ENCODE measurements at regions not wholly inside any gene's neighbourhood (a gene's known extent, or its start where the extent isn't known, plus 50 kb on each side); places are given as distances from the start of the nearest gene placed in this dataset.
"Not testable (repeated sequence)": the region's sequence is repeated elsewhere in the genome, so short reads cannot be mapped to it uniquely, and the experiment has no call there.

DNA sequence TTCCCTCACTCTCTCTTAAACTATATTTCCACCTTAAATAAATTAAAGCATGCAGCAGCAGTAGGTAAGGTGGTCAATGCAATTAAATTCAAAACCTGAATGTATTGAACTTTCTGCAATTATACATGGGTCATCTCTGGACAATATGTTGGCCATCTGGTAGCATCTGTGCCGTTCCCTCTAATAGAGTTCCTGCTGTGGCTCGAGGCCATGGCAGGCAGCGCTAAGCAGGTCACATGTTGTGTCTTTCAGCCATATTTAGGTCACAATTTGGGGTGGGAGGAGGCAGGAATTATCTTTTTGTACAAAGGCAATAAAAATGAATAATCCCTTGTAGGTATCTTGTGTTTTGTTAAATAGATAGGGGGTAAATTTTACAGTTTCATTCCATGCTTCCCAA lies 676.2 kb downstream of the ZEB2 start:
- Mint-ChIP-seq H3K36me3 (ENCODE audit: low read depth) (no peaks in the 10 kb centered on the region), H3K27ac (no peak overlapping the region), H3K9me3 (peaks cover 2% of the 10 kb centered on the region), H3K4me1 (peaks cover 17% of the 10 kb centered on the region), H3K27me3 (ENCODE audit: low read depth) (no peaks in the 10 kb centered on the region), H3K4me3 (no peak overlapping the region)
- TF ChIP-seq, protein P1, sequence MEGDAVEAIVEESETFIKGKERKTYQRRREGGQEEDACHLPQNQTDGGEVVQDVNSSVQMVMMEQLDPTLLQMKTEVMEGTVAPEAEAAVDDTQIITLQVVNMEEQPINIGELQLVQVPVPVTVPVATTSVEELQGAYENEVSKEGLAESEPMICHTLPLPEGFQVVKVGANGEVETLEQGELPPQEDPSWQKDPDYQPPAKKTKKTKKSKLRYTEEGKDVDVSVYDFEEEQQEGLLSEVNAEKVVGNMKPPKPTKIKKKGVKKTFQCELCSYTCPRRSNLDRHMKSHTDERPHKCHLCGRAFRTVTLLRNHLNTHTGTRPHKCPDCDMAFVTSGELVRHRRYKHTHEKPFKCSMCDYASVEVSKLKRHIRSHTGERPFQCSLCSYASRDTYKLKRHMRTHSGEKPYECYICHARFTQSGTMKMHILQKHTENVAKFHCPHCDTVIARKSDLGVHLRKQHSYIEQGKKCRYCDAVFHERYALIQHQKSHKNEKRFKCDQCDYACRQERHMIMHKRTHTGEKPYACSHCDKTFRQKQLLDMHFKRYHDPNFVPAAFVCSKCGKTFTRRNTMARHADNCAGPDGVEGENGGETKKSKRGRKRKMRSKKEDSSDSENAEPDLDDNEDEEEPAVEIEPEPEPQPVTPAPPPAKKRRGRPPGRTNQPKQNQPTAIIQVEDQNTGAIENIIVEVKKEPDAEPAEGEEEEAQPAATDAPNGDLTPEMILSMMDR (IDR thresholded peaks at IDR 0.05; ENCODE audit: unreplicated experiment in 3 of 3) = no peak

DNA sequence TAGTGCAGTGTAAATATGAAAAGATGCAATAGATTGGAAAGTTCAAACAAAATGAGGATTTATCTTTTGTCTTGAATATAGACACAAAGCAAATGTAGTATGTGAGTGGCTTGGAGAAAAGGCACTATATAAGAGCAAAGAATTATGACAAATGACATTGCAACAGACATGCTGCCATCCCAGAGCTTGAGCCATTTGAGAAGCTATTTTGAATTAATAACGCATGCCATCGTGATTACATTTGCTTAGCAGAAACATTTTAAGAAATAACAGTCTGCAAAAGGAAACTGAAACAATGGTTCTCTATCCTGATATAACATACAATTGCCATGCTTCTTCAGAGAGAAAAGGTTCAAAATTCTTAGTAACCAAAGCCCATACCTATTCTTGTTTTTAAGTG lies 677.1 kb downstream of the ZEB2 start:
- Mint-ChIP-seq H3K36me3 (ENCODE audit: low read depth) (no peaks in the 10 kb centered on the region), H3K27me3 (ENCODE audit: low read depth) (no peaks in the 10 kb centered on the region), H3K4me3 (no peak overlapping the region), H3K9me3 (peaks cover 2% of the 10 kb centered on the region), H3K4me1 (peaks cover 17% of the 10 kb centered on the region), H3K27ac (no peak overlapping the region)
- TF ChIP-seq, protein P1 (IDR thresholded peaks at IDR 0.05; ENCODE audit: unreplicated experiment in 3 of 3) = no peak

DNA sequence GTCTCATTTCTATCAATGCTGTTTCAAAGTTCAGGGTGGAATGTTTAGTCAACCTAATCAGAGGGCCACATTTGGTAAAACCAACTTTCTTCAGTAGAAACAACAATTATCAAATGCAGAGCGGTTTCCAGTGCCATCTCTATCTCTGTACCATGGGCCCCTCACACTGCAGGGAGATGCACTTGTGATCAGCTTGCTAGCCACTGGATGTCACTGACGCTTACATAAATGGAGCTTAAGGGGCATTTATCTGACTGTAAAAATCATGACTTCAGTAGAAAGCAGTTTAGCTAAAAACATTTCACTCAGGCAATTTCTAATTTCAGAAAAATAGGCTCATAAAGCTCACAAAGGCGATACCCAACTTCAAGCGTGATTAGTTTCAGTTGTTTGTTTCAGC lies 678.0 kb downstream of the ZEB2 start:
- peaks cover 2% of the 10 kb centered on the region for H3K9me3 Mint-ChIP-seq
- no peaks in the 10 kb centered on the region for H3K36me3 Mint-ChIP-seq (ENCODE audit: low read depth)
- no peaks in the 10 kb centered on the region for H3K27me3 Mint-ChIP-seq (ENCODE audit: low read depth)
- TF ChIP-seq, protein P1 (IDR thresholded peaks at IDR 0.05; ENCODE audit: unreplicated experiment in 3 of 3) = no peak
- no peak overlapping the region for H3K27ac Mint-ChIP-seq
- H3K4me3 Mint-ChIP-seq = no peak overlapping the region
- peaks cover 12% of the 10 kb centered on the region for H3K4me1 Mint-ChIP-seq

DNA sequence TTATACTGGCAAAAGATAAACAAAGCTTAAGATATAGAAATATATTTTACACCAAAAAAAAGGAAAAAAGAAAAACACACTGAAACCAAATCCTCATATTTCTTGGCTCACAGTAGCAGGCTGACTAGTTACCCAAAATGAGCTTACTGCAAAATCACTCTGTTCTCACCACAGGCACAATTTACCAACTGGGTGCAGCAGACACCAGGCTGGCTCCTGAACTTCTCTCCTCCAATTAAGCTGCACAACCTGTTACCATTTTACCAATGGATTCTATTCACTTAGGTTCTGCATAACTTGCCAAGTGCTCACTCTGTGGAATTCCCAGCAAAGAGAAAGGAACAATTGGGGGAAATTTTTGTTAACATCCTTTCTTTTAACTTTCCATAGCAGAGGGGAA lies 679.3 kb downstream of the ZEB2 start:
- Mint-ChIP-seq H3K36me3 (ENCODE audit: low read depth) (no peaks in the 10 kb centered on the region), H3K27ac (no peak overlapping the region), H3K4me1 (peaks cover 9% of the 10 kb centered on the region), H3K27me3 (ENCODE audit: low read depth) (no peaks in the 10 kb centered on the region), H3K4me3 (no peak overlapping the region), H3K9me3 (peaks cover 2% of the 10 kb centered on the region)
- TF ChIP-seq, protein P1 (IDR thresholded peaks at IDR 0.05; ENCODE audit: unreplicated experiment in 3 of 3) = no peak

DNA sequence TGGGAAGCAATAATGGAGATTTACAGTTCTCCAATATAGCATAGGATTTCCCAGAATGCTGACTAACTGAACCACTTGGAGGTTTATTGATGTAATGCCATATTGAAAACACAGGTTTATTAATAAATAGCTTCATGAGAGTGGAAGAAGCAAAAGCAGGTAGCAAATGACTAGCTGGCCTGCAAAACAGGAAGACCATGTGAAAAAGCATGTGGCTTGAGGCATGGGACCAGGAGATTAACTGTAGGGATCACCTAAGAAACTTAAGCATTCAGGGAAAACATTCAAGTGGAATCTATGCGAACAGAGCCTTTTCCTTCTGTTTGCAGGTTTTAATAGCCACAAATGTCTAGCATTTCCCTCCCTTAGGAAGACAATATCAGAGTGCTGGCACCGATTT lies 679.7 kb downstream of the ZEB2 start:
- H3K4me3 Mint-ChIP-seq = no peak overlapping the region
- no peaks in the 10 kb centered on the region for H3K36me3 Mint-ChIP-seq (ENCODE audit: low read depth)
- H3K27ac Mint-ChIP-seq = peak overlapping the region in 1 of 3 experiments; percentile 17
- no peaks in the 10 kb centered on the region for H3K27me3 Mint-ChIP-seq (ENCODE audit: low read depth)
- TF ChIP-seq, protein P1 (IDR thresholded peaks at IDR 0.05; ENCODE audit: unreplicated experiment in 3 of 3) = no peak
- peaks cover 2% of the 10 kb centered on the region for H3K9me3 Mint-ChIP-seq
- H3K4me1 Mint-ChIP-seq = peaks cover 9% of the 10 kb centered on the region

DNA sequence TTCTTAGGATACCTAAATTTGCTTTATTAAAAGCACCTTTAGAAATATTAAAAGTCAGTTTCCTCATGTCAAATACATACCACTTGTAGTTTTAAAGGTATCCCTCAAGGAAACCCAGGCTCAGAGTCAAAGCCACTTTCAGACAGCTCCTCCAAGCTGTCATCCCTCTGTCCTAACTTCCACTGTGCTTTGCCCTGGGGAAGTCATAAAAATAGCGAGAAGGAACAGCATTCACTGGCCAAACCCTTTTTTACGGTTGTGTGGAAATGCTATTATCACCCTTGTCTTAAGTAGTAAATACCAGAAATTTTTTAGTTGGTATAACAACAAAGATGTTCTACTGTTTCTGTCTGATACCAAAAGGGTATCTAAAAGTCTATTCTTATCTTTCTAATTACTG lies 680.5 kb downstream of the ZEB2 start:
- Mint-ChIP-seq H3K4me3 (no peak overlapping the region), H3K36me3 (ENCODE audit: low read depth) (no peaks in the 10 kb centered on the region), H3K9me3 (peaks cover 2% of the 10 kb centered on the region), H3K27me3 (ENCODE audit: low read depth) (no peaks in the 10 kb centered on the region), H3K4me1 (peaks cover 9% of the 10 kb centered on the region), H3K27ac (no peak overlapping the region)
- TF ChIP-seq, protein P1 (IDR thresholded peaks at IDR 0.05; ENCODE audit: unreplicated experiment in 3 of 3) = no peak

DNA sequence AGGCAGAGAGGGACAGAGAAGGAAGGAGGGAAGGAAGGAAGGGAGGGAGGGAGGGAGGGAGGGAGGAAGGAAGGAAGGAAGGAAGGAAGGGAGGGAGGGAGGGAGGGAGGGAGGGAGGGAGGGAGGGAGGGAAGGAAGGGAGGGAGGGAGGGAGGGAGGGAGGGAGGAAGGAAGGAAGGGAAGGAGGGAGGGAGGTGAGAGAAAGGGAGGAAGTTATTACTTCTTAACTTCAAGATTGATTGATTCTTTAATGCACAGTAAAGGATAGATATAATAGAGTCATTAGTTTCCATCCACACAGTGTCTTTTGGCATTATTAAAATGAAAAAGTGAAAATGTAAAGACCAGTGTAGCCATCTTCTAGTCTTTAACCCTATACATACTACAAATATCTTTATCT lies 682.9 kb downstream of the ZEB2 start:
- H3K27me3 Mint-ChIP-seq (ENCODE audit: low read depth); H3K27ac Mint-ChIP-seq; H3K4me1 Mint-ChIP-seq; H3K9me3 Mint-ChIP-seq; H3K36me3 Mint-ChIP-seq (ENCODE audit: low read depth); H3K4me3 Mint-ChIP-seq: not testable (repeated sequence)
